GM06990 (cell line): ENCODE measurements at regions not wholly inside any gene's neighbourhood (a gene's known extent, or its start where the extent isn't known, plus 50 kb on each side); places are given as distances from the start of the nearest gene placed in this dataset.

Source experiments
- DNase-seq: peaks from one replicate; pipeline ENCODE4 v3.0.0-alpha.2; 2011; ENCODE audit not compliant: insufficient read length; ENCODE audit errors: extremely low read depth
- H3K27me3 ChIP-seq: replicated peaks from 2 replicates; pipeline ENCODE4 v1.6.0; 2011; ENCODE audit warnings: low read length; ENCODE audit not compliant: control insufficient read depth, insufficient read depth
- H3K36me3 ChIP-seq: 2 replicates; pipeline ENCODE4 v1.5.1; 2011; ENCODE audit warnings: low read length; ENCODE audit not compliant: control insufficient read depth, insufficient read depth
- H3K4me3 ChIP-seq: replicated peaks from 2 replicates; pipeline ENCODE4 v1.5.1; 2011; ENCODE audit warnings: low read depth, mild to moderate bottlenecking, control low read depth, low read length
- CTCF ChIP-seq: IDR thresholded peaks from 2 replicates; pipeline ENCODE4 v1.5.1; 2011; ENCODE audit warnings: low read length, control low read depth, mild to moderate bottlenecking, inconsistent platforms; ENCODE audit not compliant: insufficient read depth, poor library complexity, severe bottlenecking

DNA sequence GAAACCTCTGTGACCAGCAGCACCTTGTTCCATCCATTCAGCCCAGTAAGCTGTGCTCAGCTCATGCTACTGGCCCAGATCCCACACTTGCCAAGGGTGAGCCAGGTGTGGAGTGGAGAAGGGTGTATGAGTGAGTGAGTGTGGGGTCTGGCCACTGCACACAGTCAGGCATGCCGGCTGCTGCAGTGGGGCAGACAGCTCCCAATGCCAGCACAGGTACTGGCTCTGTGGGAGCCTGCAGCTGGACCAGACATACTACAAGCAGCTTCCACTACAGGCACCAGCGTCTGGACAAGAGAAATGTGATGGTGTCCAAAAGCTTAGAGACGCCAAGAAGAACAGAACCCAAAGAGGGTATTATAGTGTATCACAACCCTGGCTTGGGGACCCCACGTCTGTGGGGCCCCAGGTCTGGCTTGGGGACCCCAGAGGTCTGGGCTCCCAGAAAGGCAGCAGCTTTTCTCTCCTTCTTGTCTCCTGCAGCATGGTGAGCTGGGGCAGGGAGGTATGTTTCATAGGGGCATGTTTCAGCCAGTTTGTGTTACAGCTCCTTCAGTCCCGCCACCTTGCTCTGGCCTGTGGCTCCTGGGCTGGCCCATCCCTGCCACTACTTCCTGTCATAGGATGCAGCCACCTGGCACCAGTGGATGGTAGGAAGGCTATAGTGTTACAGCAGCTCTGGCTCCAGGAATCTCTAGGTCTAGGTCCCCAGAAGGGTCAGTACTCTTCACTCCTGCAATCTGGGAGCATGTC is 152.4 kb upstream of the HSF2 start:
- DNase-seq: no peak
- no peaks in the 10 kb centered on the region for H3K27me3 ChIP-seq
- TF ChIP-seq CTCF: no peak
- no peak overlapping the region for H3K4me3 ChIP-seq
- no peaks in the 10 kb centered on the region for H3K36me3 ChIP-seq

DNA sequence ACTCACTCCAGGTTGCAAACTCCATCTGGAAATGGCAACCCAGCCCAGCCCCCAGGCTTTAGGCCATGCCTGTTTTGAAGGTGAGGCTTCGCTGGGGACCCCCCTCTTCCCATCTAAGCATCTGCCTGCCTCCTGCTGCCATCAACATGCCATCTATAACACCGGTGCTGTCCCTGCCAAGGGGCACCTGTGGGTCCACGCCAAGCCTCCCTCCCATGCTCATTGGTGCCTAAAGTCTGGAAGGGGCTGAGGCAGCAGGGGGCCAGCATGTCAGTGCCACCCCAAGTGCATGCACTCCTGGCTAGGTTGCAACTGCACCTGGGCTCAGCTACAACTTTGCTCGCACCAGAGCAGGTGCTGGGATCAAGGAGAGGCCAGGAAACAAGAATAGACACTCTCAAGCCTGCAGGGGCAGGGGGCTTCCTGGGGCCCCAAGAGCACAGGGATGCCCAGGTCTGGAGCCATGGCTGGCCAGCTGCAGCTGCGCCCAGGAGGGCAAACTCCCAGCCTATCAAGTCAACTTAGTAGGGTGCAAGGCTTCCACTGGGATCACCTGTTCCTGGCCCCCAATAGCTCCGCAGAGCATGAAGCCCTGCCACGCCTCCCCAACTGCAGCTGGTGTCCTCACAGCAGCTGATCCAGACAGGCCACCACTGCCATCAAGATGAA is 151.3 kb upstream of the HSF2 start:
- no peaks in the 10 kb centered on the region for H3K36me3 ChIP-seq
- H3K27me3 ChIP-seq: no peaks in the 10 kb centered on the region
- TF ChIP-seq CTCF: no peak
- DNase-seq: no peak
- no peak overlapping the region for H3K4me3 ChIP-seq

DNA sequence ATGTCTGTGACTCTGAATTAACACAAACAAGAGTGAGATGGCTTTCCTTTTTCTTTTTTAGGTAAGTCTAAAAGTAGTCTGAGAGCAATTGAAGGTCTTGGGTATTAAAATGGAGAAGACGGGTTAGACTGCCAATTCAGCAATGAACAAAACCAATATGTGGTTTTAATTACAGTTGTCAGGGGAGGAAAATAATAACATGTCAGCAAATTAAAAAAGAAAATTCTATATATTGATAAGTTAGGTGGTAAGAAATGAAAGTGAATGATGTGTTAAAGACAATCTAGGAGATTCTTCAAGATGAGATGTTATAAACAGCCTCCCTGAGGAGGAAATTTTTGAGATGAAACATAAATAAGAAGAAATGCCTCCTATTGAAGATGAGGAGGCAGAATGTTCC is 150.6 kb upstream of the HSF2 start:
- H3K27me3 ChIP-seq: no peaks in the 10 kb centered on the region
- no peak for TF ChIP-seq CTCF
- no peak for DNase-seq
- H3K4me3 ChIP-seq: no peak overlapping the region
- H3K36me3 ChIP-seq: no peaks in the 10 kb centered on the region

DNA sequence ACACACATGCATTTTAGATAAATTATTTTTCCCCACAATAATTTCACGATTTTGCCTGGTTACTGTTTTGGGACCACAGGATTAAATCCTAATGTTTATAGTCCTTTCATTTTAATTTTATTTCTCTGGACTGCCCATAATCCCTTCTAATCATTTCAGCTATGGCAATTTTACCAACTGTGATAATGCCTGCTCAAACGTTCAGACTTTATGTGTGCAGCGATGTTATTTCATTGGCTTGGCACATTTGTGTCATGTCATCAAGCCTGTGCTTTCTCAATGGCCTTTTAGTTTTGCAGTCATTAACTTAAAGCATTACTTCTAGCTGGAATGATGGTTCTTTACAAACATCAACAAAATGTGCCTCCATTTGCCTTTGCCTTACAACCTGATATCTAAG is 140.6 kb upstream of the HSF2 start:
- no peak for TF ChIP-seq CTCF
- H3K4me3 ChIP-seq: no peak overlapping the region
- no peak for DNase-seq
- no peaks in the 10 kb centered on the region for H3K27me3 ChIP-seq
- no peaks in the 10 kb centered on the region for H3K36me3 ChIP-seq

GRCh38 chr6:122264557-122264956 is 134.9 kb upstream of the HSF2 start:
- H3K36me3 ChIP-seq: no peaks in the 10 kb centered on the region
- no peak for DNase-seq
- no peak overlapping the region for H3K4me3 ChIP-seq
- no peaks in the 10 kb centered on the region for H3K27me3 ChIP-seq
- TF ChIP-seq CTCF: no peak
